ENCODE measurements at regions not wholly inside any gene's neighbourhood (a gene's known extent, or its start where the extent isn't known, plus 50 kb on each side); places are given as distances from the start of the nearest gene placed in this dataset.
"Not testable (repeated sequence)": the region's sequence is repeated elsewhere in the genome, so short reads cannot be mapped to it uniquely, and the experiment has no call there.

- DNase-seq: no peak
These were observed 378.7 kb upstream of the ATP11B start for GRCh38 chr3:182414586-182414985.

- no peak for DNase-seq
These were observed 372.6 kb upstream of the ATP11B start for GRCh38 chr3:182420741-182421140.

- no peak for DNase-seq
These were observed 369.3 kb upstream of the ATP11B start for GRCh38 chr3:182424006-182424405.

- not testable (repeated sequence) for DNase-seq
These were observed 367.2 kb upstream of the ATP11B start for GRCh38 chr3:182425926-182426718.

- DNase-seq: not testable (repeated sequence)
These were observed 361.3 kb upstream of the ATP11B start for GRCh38 chr3:182431972-182432371.

DNA sequence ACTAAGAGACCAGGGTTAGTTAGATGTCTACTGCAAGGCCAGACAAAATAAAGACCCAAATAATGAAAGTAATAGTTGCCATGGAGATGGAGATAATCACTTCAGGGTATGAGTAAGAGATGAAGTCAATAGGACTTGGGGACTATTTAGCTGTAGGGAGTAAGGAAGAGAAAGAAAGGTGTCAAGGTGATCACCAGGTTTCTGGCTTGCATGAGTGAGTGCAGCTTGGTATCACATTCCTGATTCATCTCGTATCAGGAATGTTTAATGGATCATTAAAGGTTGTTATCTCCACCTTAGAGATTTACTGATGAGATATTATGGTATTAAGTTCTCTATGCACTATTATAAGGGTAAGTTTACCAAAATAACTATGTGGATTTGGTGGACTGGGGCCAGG lies 357.4 kb upstream of the ATP11B start:
- no peak for DNase-seq

GRCh38 chr3:182436547-182436946 lies 356.8 kb upstream of the ATP11B start:
- DNase-seq: peak; percentile 98

DNA sequence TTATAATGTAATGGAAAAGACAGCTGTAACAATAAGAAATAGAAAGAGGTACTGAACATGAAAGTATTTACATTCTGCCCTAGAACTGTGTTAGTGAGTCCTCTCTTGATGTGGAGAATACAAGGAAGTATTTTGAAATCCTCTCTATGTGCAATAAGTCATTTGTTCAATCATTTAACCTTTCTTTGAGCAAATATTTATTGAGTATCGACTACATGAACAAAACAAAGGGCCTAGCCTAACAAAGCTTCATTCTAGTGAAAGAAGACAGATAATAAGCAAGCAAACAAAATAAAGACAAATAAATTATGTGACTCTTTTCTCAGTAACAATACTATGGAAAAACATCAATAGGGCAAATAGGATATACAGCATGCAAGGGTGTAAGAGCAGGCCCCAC lies 354.9 kb upstream of the ATP11B start:
- DNase-seq: peak; percentile 99

DNA sequence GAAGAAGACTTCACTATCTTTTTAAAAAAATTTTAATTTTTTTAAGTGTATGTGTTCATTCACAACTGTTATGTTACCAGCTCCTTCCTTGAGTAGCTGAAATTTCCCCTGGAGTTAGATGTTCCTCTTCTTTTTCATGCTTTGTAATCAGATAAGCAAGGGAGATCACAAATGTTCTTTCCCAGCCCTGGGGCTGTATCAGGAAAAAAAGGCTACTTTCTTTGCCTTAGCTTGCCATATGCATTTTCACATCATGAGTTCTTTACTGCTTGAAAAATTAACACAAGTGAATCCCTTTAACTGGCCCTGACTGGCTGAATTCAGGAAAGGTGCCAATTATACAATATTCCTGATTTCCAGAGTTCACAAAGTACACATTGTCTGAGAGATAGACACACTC lies 353.2 kb upstream of the ATP11B start:
- no peak for DNase-seq

DNA sequence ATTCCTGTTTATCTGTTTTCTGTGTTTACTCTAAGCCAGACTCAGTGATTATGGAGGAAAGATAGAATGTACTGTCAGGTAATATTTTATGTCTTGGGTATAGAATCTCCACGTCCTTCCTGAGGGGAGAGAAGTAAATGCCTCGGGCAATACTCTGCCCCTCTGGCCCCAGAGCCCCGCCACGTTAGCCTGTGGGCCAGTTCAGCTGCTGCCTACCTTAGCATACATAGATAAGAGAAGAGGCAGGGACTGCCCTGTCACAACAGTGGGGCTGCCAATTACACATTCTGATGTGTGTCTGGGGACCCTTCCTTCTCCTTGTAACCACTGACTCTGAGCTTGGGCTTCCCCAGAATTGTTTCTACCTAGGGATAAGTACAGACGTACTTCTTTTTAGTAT lies 347.7 kb upstream of the ATP11B start:
- DNase-seq: no peak

- DNase-seq: no peak
These were observed 342.1 kb upstream of the ATP11B start for GRCh38 chr3:182450942-182451787.

GRCh38 chr3:182451871-182452270 lies 341.4 kb upstream of the ATP11B start:
- DNase-seq: no peak

GRCh38 chr3:182455011-182455410 lies 338.3 kb upstream of the ATP11B start:
- DNase-seq: no peak

GRCh38 chr3:182460303-182460702 lies 333.0 kb upstream of the ATP11B start:
- DNase-seq: no peak

DNA sequence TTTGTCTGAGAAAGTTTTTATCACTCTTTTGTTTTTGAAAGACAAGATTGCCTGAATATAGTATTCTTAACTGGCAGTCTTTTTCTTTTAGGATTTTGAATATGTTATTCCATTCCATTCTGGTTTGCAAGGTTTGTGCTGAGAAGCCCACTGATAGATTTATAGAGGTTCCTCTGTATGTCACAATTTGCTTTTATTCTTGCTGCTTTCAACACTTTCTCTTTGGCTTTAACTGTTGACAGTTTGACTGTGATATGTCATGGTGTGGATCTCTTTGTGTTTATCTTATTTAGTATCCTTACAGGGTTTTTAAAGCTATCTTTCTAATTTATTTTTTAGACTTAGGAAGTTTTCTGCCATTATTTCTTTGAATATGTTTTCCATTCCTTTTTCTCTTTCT lies 331.2 kb upstream of the ATP11B start:
- DNase-seq: no peak

- no peak for DNase-seq
These were observed 328.7 kb upstream of the ATP11B start for GRCh38 chr3:182464513-182465145.

DNA sequence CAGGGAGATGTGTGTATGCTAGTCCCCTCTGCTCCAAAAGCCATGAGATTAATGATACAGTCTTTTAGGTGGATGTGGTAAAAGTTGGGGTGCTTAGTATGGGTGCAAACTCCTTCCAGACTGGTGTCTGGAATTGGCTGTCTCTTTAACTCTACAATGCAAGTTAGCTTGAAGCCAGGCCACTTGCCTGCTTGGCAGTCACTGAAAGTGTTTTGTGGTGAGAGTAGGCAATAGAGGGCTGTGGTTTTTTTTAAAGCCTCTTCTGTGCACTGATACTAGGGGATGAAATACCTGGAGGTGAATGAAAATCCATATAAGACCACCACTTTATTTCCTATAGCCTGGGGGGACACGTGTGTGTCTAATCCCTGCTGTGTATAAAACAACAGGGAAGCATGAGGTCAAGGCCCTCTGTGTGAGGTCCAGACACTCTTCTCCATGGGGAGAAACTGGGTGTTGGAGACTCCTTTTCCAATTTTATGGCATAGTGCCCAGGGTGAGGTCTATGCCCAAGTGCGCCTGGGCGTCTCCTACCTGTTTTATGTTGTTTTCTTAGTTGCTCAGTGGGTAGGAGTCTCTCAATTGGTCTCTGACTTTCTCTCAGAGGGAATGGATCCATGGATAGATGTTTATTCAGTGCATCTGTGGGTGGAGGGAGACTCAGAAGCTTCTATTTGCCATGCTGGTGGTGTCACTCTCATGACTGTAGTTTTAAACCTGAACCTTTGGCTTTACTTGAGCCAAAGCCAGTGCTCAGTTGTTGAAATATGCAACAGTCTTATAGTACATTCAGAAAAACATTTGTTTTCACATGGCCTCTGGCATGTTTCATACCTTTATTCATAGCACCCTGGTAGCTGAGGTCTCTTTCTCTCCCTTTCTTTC lies 327.8 kb upstream of the ATP11B start:
- no peak for DNase-seq

DNA sequence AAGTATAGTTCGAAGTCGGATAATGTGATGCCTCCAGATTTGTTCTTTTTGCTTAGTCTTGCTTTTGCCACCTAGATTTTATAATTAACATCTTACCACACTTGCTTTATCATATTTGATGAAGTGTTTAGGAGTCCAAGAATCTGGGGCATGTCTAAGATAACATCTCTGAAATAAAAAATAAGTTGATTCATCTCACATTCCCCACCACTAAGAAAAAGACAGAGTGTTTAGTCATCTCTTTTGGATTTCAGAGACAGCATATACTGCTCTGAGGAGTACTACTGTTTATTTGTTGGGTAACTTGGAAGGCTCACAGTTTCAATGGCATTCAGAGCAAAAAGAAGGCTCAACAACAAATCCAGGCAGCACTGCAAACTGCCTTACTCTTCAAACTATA lies 324.2 kb upstream of the ATP11B start:
- DNase-seq: no peak

- DNase-seq: no peak
These were observed 323.1 kb upstream of the ATP11B start for GRCh38 chr3:182470187-182470586.

DNA sequence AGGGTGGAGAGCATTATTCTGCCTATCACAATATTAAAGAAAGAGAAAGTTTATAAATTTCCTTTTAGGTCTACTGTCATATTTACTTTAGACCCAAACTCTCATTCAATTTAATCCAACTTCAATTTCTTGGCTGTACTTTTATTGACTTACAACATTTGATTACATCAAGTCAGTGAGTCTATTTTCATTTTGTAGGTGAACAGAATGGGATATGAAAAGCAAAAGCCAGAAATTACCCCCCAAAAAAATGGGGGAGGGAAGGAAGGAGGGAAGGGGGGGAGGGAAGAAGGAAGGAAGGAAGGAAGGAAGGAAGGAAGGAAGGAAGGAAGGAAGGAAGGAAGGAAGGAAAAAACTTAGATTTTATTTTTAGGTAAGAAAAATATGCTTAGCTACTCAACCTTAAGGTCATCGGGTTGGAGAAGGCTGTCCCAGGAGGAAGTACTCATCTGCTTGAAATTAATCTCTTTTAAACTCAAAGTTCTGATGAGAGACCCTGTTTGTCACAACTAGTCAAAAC lies 320.1 kb upstream of the ATP11B start:
- no peak for DNase-seq

DNA sequence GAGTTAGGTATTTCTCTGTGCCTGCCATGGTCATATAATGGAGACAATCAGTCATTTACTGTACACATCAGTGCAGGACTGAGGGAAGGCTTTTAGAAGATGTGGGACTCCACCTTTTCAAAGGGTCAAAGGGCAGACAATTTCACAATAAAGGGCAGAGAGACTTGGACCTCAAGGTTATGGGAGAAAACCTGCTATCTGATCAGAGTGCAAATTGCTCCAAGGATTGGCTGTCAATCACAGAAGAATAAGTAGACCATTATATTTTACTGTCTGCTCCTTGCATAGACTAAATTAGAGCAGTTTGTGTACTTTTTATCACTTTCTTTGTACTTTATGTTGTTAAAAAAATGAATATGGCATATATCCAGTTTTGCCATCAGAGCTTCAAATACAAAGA lies 314.9 kb upstream of the ATP11B start:
- no peak for DNase-seq
